Activated CD4-positive, alpha-beta T cell treated with anti-CD3 and anti-CD28 coated beads for 36 hours (primary cell): ENCODE measurements at regions not wholly inside any gene's neighbourhood (a gene's known extent, or its start where the extent isn't known, plus 50 kb on each side); places are given as distances from the start of the nearest gene placed in this dataset.

Experiments
- ATAC-seq: fragments of 200-7000 bp; cut with Tn5 transposase; one replicate; pipeline ENCODE4 v1.10.0; 2021; ENCODE audit warnings: mild to moderate bottlenecking, moderate library complexity
- CTCF ChIA-PET: fragments of 350-600 bp; sonication (Branson Sonifier 250); formaldehyde crosslinking; loops from one replicate; lab custom pipeline; 2021; ENCODE audit warnings: antibody characterized with exemption; lab: Charles Lee
- POLR2A ChIA-PET: fragments of 350-600 bp; sonication (Branson Sonifier 250); formaldehyde crosslinking; loops from one replicate; lab custom pipeline; 2021; ENCODE audit warnings: antibody characterized with exemption, inconsistent platforms; lab: Charles Lee
- DNase-seq: peaks from one replicate; pipeline ENCODE4 v3.0.0-alpha.2; 2020
- H3K27ac Mint-ChIP-seq: one replicate; pipeline ENCODE4 v1.8.0; 2021; ENCODE audit warnings: mixed read lengths
- H3K27me3 Mint-ChIP-seq: one replicate; pipeline ENCODE4 v1.8.0; 2021; ENCODE audit warnings: mixed read lengths
- H3K36me3 Mint-ChIP-seq: one replicate; pipeline ENCODE4 v1.8.0; 2021; ENCODE audit warnings: low read depth, mixed read lengths
- H3K4me1 Mint-ChIP-seq: one replicate; pipeline ENCODE4 v1.8.0; 2021; ENCODE audit warnings: mixed read lengths
- H3K4me3 Mint-ChIP-seq: one replicate; pipeline ENCODE4 v1.8.0; 2021; ENCODE audit warnings: mild to moderate bottlenecking, moderate library complexity, mixed read lengths
- H3K9me3 Mint-ChIP-seq: one replicate; pipeline ENCODE4 v1.8.0; 2021; ENCODE audit warnings: low read depth, mixed read lengths
- intact Hi-C, 2 experiments: fragments of 100-400 bp; cut with DNase I in 1 of 2; cut with micrococcal nuclease in 1 of 2; formaldehyde crosslinking; loops; one replicate each; pipeline versions ENCODE4 v1.14.2 to v1.15.1; 2022 to 2024; cut with DNase I, micrococcal nuclease

- no peak for ATAC-seq
- Mint-ChIP-seq H3K27me3 (peaks cover 14% of the 10 kb centered on the region), H3K9me3 (no peaks in the 10 kb centered on the region), H3K4me3 (no peak overlapping the region), H3K4me1 (no peaks in the 10 kb centered on the region), H3K36me3 (no peaks in the 10 kb centered on the region), H3K27ac (no peak overlapping the region)
- intact Hi-C loops, result no loop called here
- no peak for DNase-seq
- POLR2A ChIA-PET, result no interaction called here
- CTCF ChIA-PET, result interaction anchor here (0.6 kb wide), 1 partner anchor 104 kb away, joined by 3 read pairs; no protein-coding TSS in a partner anchor
These were observed 128.0 kb downstream of the RIN2 start for GRCh38 chr20:19885939-19886660.

- Mint-ChIP-seq H3K9me3 (no peaks in the 10 kb centered on the region), H3K4me3 (no peak overlapping the region), H3K4me1 (no peaks in the 10 kb centered on the region), H3K27me3 (peaks cover 16% of the 10 kb centered on the region), H3K27ac (no peak overlapping the region), H3K36me3 (no peaks in the 10 kb centered on the region)
- POLR2A ChIA-PET, result no interaction called here
- intact Hi-C loops, result no loop called here
- ATAC-seq (no peak), DNase-seq (no peak)
- CTCF ChIA-PET, result interaction anchor here (0.6 to 0.7 kb wide), 3 partner anchors 104 to 1738 kb away, joined by 3 read pairs; no protein-coding TSS in a partner anchor
These were observed 128.7 kb downstream of the RIN2 start for GRCh38 chr20:19886661-19887288.

GRCh38 chr20:19887556-19888268 lies 129.4 kb upstream of the NAA20 start:
- H3K9me3 Mint-ChIP-seq, result no peaks in the 10 kb centered on the region
- intact Hi-C loops, result no loop called here
- H3K4me3 Mint-ChIP-seq, result no peak overlapping the region
- no peak for DNase-seq
- H3K27ac Mint-ChIP-seq, result no peak overlapping the region
- CTCF ChIA-PET, result no interaction called here
- POLR2A ChIA-PET, result no interaction called here
- H3K4me1 Mint-ChIP-seq, result no peaks in the 10 kb centered on the region
- no peak for ATAC-seq
- H3K36me3 Mint-ChIP-seq, result no peaks in the 10 kb centered on the region
- H3K27me3 Mint-ChIP-seq, result peaks cover 19% of the 10 kb centered on the region

- intact Hi-C loops, result no loop called here
- H3K36me3 Mint-ChIP-seq, result no peaks in the 10 kb centered on the region
- peaks cover 19% of the 10 kb centered on the region for H3K27me3 Mint-ChIP-seq
- ChIA-PET POLR2A (no interaction called here), CTCF (interaction anchor here (0.6 to 1.3 kb wide), 3 partner anchors 9 to 537 kb away, joined by 3 to 4 read pairs (median 3); no protein-coding TSS in a partner anchor)
- ATAC-seq (no peak), DNase-seq (no peak)
- no peak overlapping the region for H3K4me3 Mint-ChIP-seq
- H3K4me1 Mint-ChIP-seq, result no peaks in the 10 kb centered on the region
- H3K9me3 Mint-ChIP-seq, result no peaks in the 10 kb centered on the region
- no peak overlapping the region for H3K27ac Mint-ChIP-seq
These were observed 128.9 kb upstream of the NAA20 start for GRCh38 chr20:19888269-19888671.

GRCh38 chr20:19889011-19889953 lies 127.9 kb upstream of the NAA20 start:
- no peaks in the 10 kb centered on the region for H3K9me3 Mint-ChIP-seq
- intact Hi-C loops, result no loop called here
- H3K4me1 Mint-ChIP-seq, result no peaks in the 10 kb centered on the region

GRCh38 chr20:19890445-19891051 lies 126.6 kb upstream of the NAA20 start:
- H3K9me3 Mint-ChIP-seq, result no peaks in the 10 kb centered on the region
- H3K27me3 Mint-ChIP-seq, result peaks cover 19% of the 10 kb centered on the region
- POLR2A ChIA-PET, result no interaction called here
- no peak for ATAC-seq
- no peak overlapping the region for H3K4me3 Mint-ChIP-seq
- no peaks in the 10 kb centered on the region for H3K36me3 Mint-ChIP-seq
- no peak for DNase-seq
- CTCF ChIA-PET, result no interaction called here
- intact Hi-C loops, result no loop called here
- no peak overlapping the region for H3K27ac Mint-ChIP-seq
- H3K4me1 Mint-ChIP-seq, result no peaks in the 10 kb centered on the region

More at GRCh38 chr20:19889011-19889953, 127.9 kb upstream of the NAA20 start:
- DNase-seq, result no peak
- ATAC-seq, result no peak
- peaks cover 19% of the 10 kb centered on the region for H3K27me3 Mint-ChIP-seq
- ChIA-PET POLR2A (no interaction called here), CTCF (interaction anchor here (0.6 to 1.3 kb wide), 3 partner anchors 8 to 536 kb away, joined by 3 to 4 read pairs (median 3); no protein-coding TSS in a partner anchor)
- H3K4me3 Mint-ChIP-seq, result no peak overlapping the region
- H3K27ac Mint-ChIP-seq, result no peak overlapping the region
- H3K36me3 Mint-ChIP-seq, result no peaks in the 10 kb centered on the region

- H3K9me3 Mint-ChIP-seq, result no peaks in the 10 kb centered on the region
- no peaks in the 10 kb centered on the region for H3K36me3 Mint-ChIP-seq
- H3K4me1 Mint-ChIP-seq, result no peaks in the 10 kb centered on the region
- intact Hi-C loops, result no loop called here
- CTCF ChIA-PET, result no interaction called here
- H3K4me3 Mint-ChIP-seq, result no peak overlapping the region
- no peak overlapping the region for H3K27ac Mint-ChIP-seq
- ATAC-seq, result no peak
- DNase-seq, result no peak
- POLR2A ChIA-PET, result no interaction called here
- H3K27me3 Mint-ChIP-seq, result peaks cover 19% of the 10 kb centered on the region
These were observed 123.8 kb upstream of the NAA20 start for GRCh38 chr20:19893356-19893755.

- no peak overlapping the region for H3K27ac Mint-ChIP-seq
- peaks cover 18% of the 10 kb centered on the region for H3K27me3 Mint-ChIP-seq
- no peak overlapping the region for H3K4me3 Mint-ChIP-seq
- intact Hi-C loops, result no loop called here
- CTCF ChIA-PET, result interaction anchor here (0.7 kb wide), 1 partner anchor 24 kb away, joined by 3 read pairs; no protein-coding TSS in a partner anchor
- peaks cover 11% of the 10 kb centered on the region for H3K9me3 Mint-ChIP-seq
- POLR2A ChIA-PET, result no interaction called here
- H3K36me3 Mint-ChIP-seq, result no peaks in the 10 kb centered on the region
- DNase-seq (no peak), ATAC-seq (no peak)
- no peaks in the 10 kb centered on the region for H3K4me1 Mint-ChIP-seq
These were observed 121.4 kb upstream of the NAA20 start for GRCh38 chr20:19895761-19896160.

- ATAC-seq (no peak), DNase-seq (no peak)
- Mint-ChIP-seq H3K36me3 (no peaks in the 10 kb centered on the region), H3K27me3 (peaks cover 10% of the 10 kb centered on the region), H3K4me3 (no peak overlapping the region), H3K9me3 (peaks cover 11% of the 10 kb centered on the region), H3K4me1 (no peaks in the 10 kb centered on the region), H3K27ac (no peak overlapping the region)
- intact Hi-C loops, result no loop called here
- POLR2A ChIA-PET, result no interaction called here
- CTCF ChIA-PET, result interaction anchor here (1.2 to 1.3 kb wide), 2 partner anchors 8 to 9 kb away, joined by 3 read pairs; no protein-coding TSS in a partner anchor
These were observed 119.3 kb upstream of the NAA20 start for GRCh38 chr20:19897891-19898290.

GRCh38 chr20:19901226-19901625 lies 115.9 kb upstream of the NAA20 start:
- ChIA-PET POLR2A (no interaction called here), CTCF (no interaction called here)
- Mint-ChIP-seq H3K4me3 (no peak overlapping the region), H3K27ac (no peak overlapping the region), H3K4me1 (peaks cover 3% of the 10 kb centered on the region), H3K27me3 (peaks cover 10% of the 10 kb centered on the region), H3K36me3 (no peaks in the 10 kb centered on the region), H3K9me3 (peaks cover 11% of the 10 kb centered on the region)
- intact Hi-C loops, result no loop called here
- no peak for DNase-seq
- no peak for ATAC-seq
